Cardiac fibroblast (primary cell): ENCODE measurements at regions not wholly inside any gene's neighbourhood (a gene's known extent, or its start where the extent isn't known, plus 50 kb on each side); places are given as distances from the start of the nearest gene placed in this dataset.

Experiments used
- DNase-seq, 2 donors: peaks; one replicate each; pipeline versions ENCODE4 v3.0.0 to v3.0.0-alpha.2; 2010; ENCODE audit warnings: low read depth in 2 of 2
- H3K4me3 ChIP-seq, 2 donors: replicated peaks in 1 of 2; 1 replicate in 1 of 2; 2 replicates in 1 of 2; pipeline ENCODE4 v1.5.1; 2011; ENCODE audit warnings: low read depth in 2 of 2, low read length in 2 of 2, mild to moderate bottlenecking in 2 of 2, moderate library complexity in 1 of 2
- CTCF ChIP-seq: IDR thresholded peaks from one replicate; pipeline ENCODE4 v1.5.1; 2011; ENCODE audit warnings: low read depth, mild to moderate bottlenecking, low read length, inconsistent platforms

- TF ChIP-seq CTCF: no peak
- H3K4me3 ChIP-seq: no peak overlapping the region
- DNase-seq: no peak
These were observed 326.9 kb upstream of the DIO3 start for GRCh38 chr14:101234244-101234937.

- no peak for TF ChIP-seq CTCF
- no peak for DNase-seq
- H3K4me3 ChIP-seq: no peak overlapping the region
These were observed 326.3 kb upstream of the DIO3 start for GRCh38 chr14:101234999-101235334.

- no peak overlapping the region for H3K4me3 ChIP-seq
- DNase-seq: peak; percentile 33 to 42
- TF ChIP-seq CTCF: peak; percentile 57
These were observed 325.8 kb upstream of the DIO3 start for GRCh38 chr14:101235335-101236103.

GRCh38 chr14:101236496-101237251 lies 324.6 kb upstream of the DIO3 start:
- DNase-seq: no peak
- no peak overlapping the region for H3K4me3 ChIP-seq
- TF ChIP-seq CTCF: no peak

GRCh38 chr14:101237252-101237616 lies 324.1 kb upstream of the DIO3 start:
- no peak for TF ChIP-seq CTCF
- no peak for DNase-seq

GRCh38 chr14:101239065-101239464 lies 322.2 kb upstream of the DIO3 start:
- H3K4me3 ChIP-seq: no peak overlapping the region
- no peak for TF ChIP-seq CTCF
- DNase-seq: no peak

More at GRCh38 chr14:101237252-101237616, 324.1 kb upstream of the DIO3 start:
- no peak overlapping the region for H3K4me3 ChIP-seq
